HEK293 (cell line): ENCODE measurements at regions not wholly inside any gene's neighbourhood (a gene's known extent, or its start where the extent isn't known, plus 50 kb on each side); places are given as distances from the start of the nearest gene placed in this dataset.

Experiments
- ELK4 ChIP-seq: IDR thresholded peaks from 2 replicates; pipeline ENCODE4 v1.6.1; 2011; ENCODE audit warnings: mild to moderate bottlenecking, low read depth, low read length, borderline replicate concordance
- ZNF747 ChIP-seq: fragments of 450-650 bp; formaldehyde crosslinking; IDR thresholded peaks from 2 replicates; pipeline ENCODE4 v1.5.1; 2016; ENCODE audit warnings: missing biosample characterization, missing genetic modification characterization
- ZNF768 ChIP-seq: fragments of 450-650 bp; formaldehyde crosslinking; IDR thresholded peaks from 2 replicates; pipeline ENCODE4 v1.5.1; 2018; ENCODE audit warnings: missing biosample characterization, mild to moderate bottlenecking, missing genetic modification characterization
- ZNF785 ChIP-seq: fragments of 450-650 bp; formaldehyde crosslinking; IDR thresholded peaks from 2 replicates; pipeline ENCODE4 v1.5.1; 2016; ENCODE audit warnings: missing biosample characterization, missing genetic modification characterization
- ZNF830 ChIP-seq: fragments of 450-650 bp; IDR thresholded peaks from 2 replicates; pipeline ENCODE4 v1.5.0; 2018; ENCODE audit warnings: missing biosample characterization, missing genetic modification characterization, low read depth, mild to moderate bottlenecking, moderate library complexity
- TF ChIP-seq, protein P1 (sequence below): fragments of 450-650 bp; formaldehyde crosslinking; IDR thresholded peaks from 2 replicates; pipeline ENCODE4 v1.5.1; 2016; ENCODE audit warnings: missing biosample characterization, missing genetic modification characterization
- TF ChIP-seq, protein P2 (sequence below): fragments of 450-650 bp; formaldehyde crosslinking; IDR thresholded peaks from 2 replicates; pipeline ENCODE4 v1.5.1; 2016; ENCODE audit warnings: missing biosample characterization, missing genetic modification characterization

GRCh38 chr5:29337030-29337429 lies 1856.5 kb upstream of the CDH6 start:
- TF ChIP-seq, protein P1, sequence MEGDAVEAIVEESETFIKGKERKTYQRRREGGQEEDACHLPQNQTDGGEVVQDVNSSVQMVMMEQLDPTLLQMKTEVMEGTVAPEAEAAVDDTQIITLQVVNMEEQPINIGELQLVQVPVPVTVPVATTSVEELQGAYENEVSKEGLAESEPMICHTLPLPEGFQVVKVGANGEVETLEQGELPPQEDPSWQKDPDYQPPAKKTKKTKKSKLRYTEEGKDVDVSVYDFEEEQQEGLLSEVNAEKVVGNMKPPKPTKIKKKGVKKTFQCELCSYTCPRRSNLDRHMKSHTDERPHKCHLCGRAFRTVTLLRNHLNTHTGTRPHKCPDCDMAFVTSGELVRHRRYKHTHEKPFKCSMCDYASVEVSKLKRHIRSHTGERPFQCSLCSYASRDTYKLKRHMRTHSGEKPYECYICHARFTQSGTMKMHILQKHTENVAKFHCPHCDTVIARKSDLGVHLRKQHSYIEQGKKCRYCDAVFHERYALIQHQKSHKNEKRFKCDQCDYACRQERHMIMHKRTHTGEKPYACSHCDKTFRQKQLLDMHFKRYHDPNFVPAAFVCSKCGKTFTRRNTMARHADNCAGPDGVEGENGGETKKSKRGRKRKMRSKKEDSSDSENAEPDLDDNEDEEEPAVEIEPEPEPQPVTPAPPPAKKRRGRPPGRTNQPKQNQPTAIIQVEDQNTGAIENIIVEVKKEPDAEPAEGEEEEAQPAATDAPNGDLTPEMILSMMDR: no peak
- TF ChIP-seq ZNF747 (tag by site-specific recombination) (no peak), ZNF830 (no peak), ZNF768 (no peak), ELK4 (no peak), ZNF785 (tag by site-specific recombination) (no peak)
- TF ChIP-seq, protein P2, sequence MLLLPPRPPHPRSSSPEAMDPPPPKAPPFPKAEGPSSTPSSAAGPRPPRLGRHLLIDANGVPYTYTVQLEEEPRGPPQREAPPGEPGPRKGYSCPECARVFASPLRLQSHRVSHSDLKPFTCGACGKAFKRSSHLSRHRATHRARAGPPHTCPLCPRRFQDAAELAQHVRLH (tag by site-specific recombination): no peak
